HEK293T (cell line): ENCODE measurements at regions not wholly inside any gene's neighbourhood (a gene's known extent, or its start where the extent isn't known, plus 50 kb on each side); places are given as distances from the start of the nearest gene placed in this dataset.
"Not testable (repeated sequence)": the region's sequence is repeated elsewhere in the genome, so short reads cannot be mapped to it uniquely, and the experiment has no call there.

ENCODE experiments used
- CTCF ChIA-PET: fragments of 350-600 bp; formaldehyde crosslinking; extraction: SDS; loops from one replicate; lab custom pipeline; 2021; ENCODE audit warnings: antibody characterized with exemption, inconsistent platforms; lab: Yijun Ruan, JAX
- POLR2A ChIA-PET: fragments of 350-600 bp; formaldehyde crosslinking; extraction: SDS; loops from one replicate; lab custom pipeline; 2020; ENCODE audit warnings: antibody characterized with exemption, inconsistent platforms; lab: Yijun Ruan, JAX
- DNase-seq: peaks from one replicate; pipeline ENCODE4 v3.0.0; 2012; ENCODE audit warnings: mixed read lengths; ENCODE audit errors: extremely low spot score
- ARNT ChIP-seq: fragments of 450-650 bp; IDR thresholded peaks from 2 replicates; pipeline ENCODE4 v1.6.1; 2017; ENCODE audit warnings: mild to moderate bottlenecking
- BHLHE40 ChIP-seq: fragments of 450-650 bp; IDR thresholded peaks from 2 replicates; pipeline ENCODE4 v1.6.1; 2016; ENCODE audit warnings: mild to moderate bottlenecking, moderate library complexity, borderline replicate concordance
- CTBP1 ChIP-seq: fragments of 450-650 bp; IDR thresholded peaks from 2 replicates; pipeline ENCODE4 v1.6.1; 2016; ENCODE audit warnings: borderline replicate concordance
- ELF4 ChIP-seq: fragments of 450-650 bp; IDR thresholded peaks from 2 replicates; pipeline ENCODE4 v1.6.1; 2017; ENCODE audit warnings: antibody characterized with exemption
- FOXA1 ChIP-seq: fragments of 450-650 bp; IDR thresholded peaks from 2 replicates; pipeline ENCODE4 v1.6.1; 2016; ENCODE audit warnings: mild to moderate bottlenecking
- FOXK2 ChIP-seq: fragments of 450-650 bp; IDR thresholded peaks from 2 replicates; pipeline ENCODE4 v1.6.1; 2016; ENCODE audit warnings: mild to moderate bottlenecking
- FOXM1 ChIP-seq: fragments of 450-650 bp; IDR thresholded peaks from 2 replicates; pipeline ENCODE4 v1.6.1; 2017; ENCODE audit warnings: mild to moderate bottlenecking, borderline replicate concordance
- HDGF ChIP-seq: fragments of 450-650 bp; IDR thresholded peaks from 2 replicates; pipeline ENCODE4 v1.6.1; 2017; ENCODE audit warnings: antibody characterized with exemption, borderline replicate concordance
- L3MBTL2 ChIP-seq: fragments of 450-650 bp; conservative IDR thresholded peaks from 2 replicates; pipeline ENCODE4 v1.6.1; 2016; ENCODE audit warnings: mild to moderate bottlenecking
- LEF1 ChIP-seq: fragments of 450-650 bp; IDR thresholded peaks from 2 replicates; pipeline ENCODE4 v1.6.1; 2017; ENCODE audit warnings: mild to moderate bottlenecking, borderline replicate concordance
- NFRKB ChIP-seq: fragments of 450-650 bp; IDR thresholded peaks from 2 replicates; pipeline ENCODE4 v1.6.1; 2016; ENCODE audit warnings: mild to moderate bottlenecking, moderate library complexity
- PKNOX1 ChIP-seq: fragments of 450-650 bp; IDR thresholded peaks from 2 replicates; pipeline ENCODE4 v1.6.1; 2016
- SP1 ChIP-seq: fragments of 450-650 bp; IDR thresholded peaks from 2 replicates; pipeline ENCODE4 v1.6.1; 2017
- SUZ12 ChIP-seq: fragments of 450-650 bp; IDR thresholded peaks from 2 replicates; pipeline ENCODE4 v1.6.1; 2016; ENCODE audit warnings: mild to moderate bottlenecking
- TARDBP ChIP-seq: fragments of 450-650 bp; IDR thresholded peaks from 2 replicates; pipeline ENCODE4 v1.6.1; 2016

- TF ChIP-seq LEF1 (no peak), FOXK2 (no peak), L3MBTL2 (no peak), HDGF (no peak), FOXM1 (no peak), NFRKB (no peak), BHLHE40 (no peak), SP1 (no peak), TARDBP (no peak)
- ChIA-PET POLR2A (no interaction called here), CTCF (no interaction called here)
- DNase-seq = no peak
Measured at GRCh38 chr18:25473008-25473407, 121.0 kb upstream of the ZNF521 start.

- POLR2A ChIA-PET, DNase-seq, CTCF ChIA-PET: not testable (repeated sequence)
Measured at GRCh38 chr18:25470756-25471524, 119.0 kb upstream of the ZNF521 start.

- ChIA-PET CTCF (no interaction called here), POLR2A (no interaction called here)
- TF ChIP-seq PKNOX1 = peak; percentile 47; the same call in 1 of the 2 replicates
- no peak for TF ChIP-seq BHLHE40
Measured at GRCh38 chr18:25470062-25470461, 118.1 kb upstream of the ZNF521 start.

GRCh38 chr18:25469489-25469888 lies 117.5 kb upstream of the ZNF521 start:
- CTCF ChIA-PET = no interaction called here
- POLR2A ChIA-PET = no interaction called here
- TF ChIP-seq LEF1 (no peak), CTBP1 (no peak), SP1 (no peak), ARNT (no peak), FOXM1 (no peak), NFRKB (no peak), FOXA1 (no peak), L3MBTL2 (no peak), ELF4 (no peak)
- no peak for DNase-seq

More at GRCh38 chr18:25470062-25470461, 118.1 kb upstream of the ZNF521 start:
- DNase-seq = no peak

GRCh38 chr18:25467226-25467987 lies 115.4 kb upstream of the ZNF521 start:
- no peak for DNase-seq
- ChIA-PET CTCF (no interaction called here), POLR2A (no interaction called here)
- TF ChIP-seq ELF4 (no peak), FOXK2 (no peak), CTBP1 (no peak), BHLHE40 (no peak), LEF1 (no peak), TARDBP (no peak), SP1 (no peak), FOXA1 (no peak), SUZ12 (no peak), PKNOX1 (no peak), L3MBTL2 (no peak)

GRCh38 chr18:25465152-25465732 lies 113.3 kb upstream of the ZNF521 start:
- POLR2A ChIA-PET = no interaction called here
- no peak for TF ChIP-seq HDGF
- no peak for TF ChIP-seq PKNOX1
- TF ChIP-seq TARDBP = no peak
- no peak for TF ChIP-seq SP1
- TF ChIP-seq LEF1 = no peak
- TF ChIP-seq FOXM1 = no peak
- no peak for TF ChIP-seq BHLHE40
- TF ChIP-seq NFRKB = no peak
- TF ChIP-seq L3MBTL2 = no peak
- TF ChIP-seq FOXK2 = no peak
- no peak for DNase-seq
- CTCF ChIA-PET = no interaction called here

- TF ChIP-seq FOXA1 = no peak
- no peak for TF ChIP-seq FOXM1
- TF ChIP-seq BHLHE40 = no peak
- no peak for TF ChIP-seq LEF1
- no peak for TF ChIP-seq HDGF
- TF ChIP-seq FOXK2 = no peak
- no peak for TF ChIP-seq SP1
- TF ChIP-seq NFRKB = no peak
- TF ChIP-seq L3MBTL2 = no peak
- TF ChIP-seq ARNT = no peak
- no peak for TF ChIP-seq CTBP1
- TF ChIP-seq PKNOX1 = no peak
- no peak for TF ChIP-seq TARDBP
- TF ChIP-seq SUZ12 = no peak
- TF ChIP-seq ELF4 = no peak
- POLR2A ChIA-PET = no interaction called here
- no peak for DNase-seq
- CTCF ChIA-PET = no interaction called here
Measured at GRCh38 chr18:25464227-25464626, 112.3 kb upstream of the ZNF521 start.
